Fibroblast of mammary gland (primary cell): ENCODE measurements at regions not wholly inside any gene's neighbourhood (a gene's known extent, or its start where the extent isn't known, plus 50 kb on each side); places are given as distances from the start of the nearest gene placed in this dataset.

Experiments
- DNase-seq: peaks from one replicate; pipeline ENCODE4 v3.0.0-alpha.2; 2010; ENCODE audit warnings: low read depth
- H3K4me3 ChIP-seq: 2 replicates; pipeline ENCODE4 v1.5.1; 2011; ENCODE audit warnings: low read depth, mild to moderate bottlenecking, low read length, moderate library complexity; ENCODE audit not compliant: control insufficient read depth
- TF ChIP-seq, protein P1 (sequence below): conservative IDR thresholded peaks from 2 replicates; pipeline ENCODE4 v1.5.1; 2011; ENCODE audit warnings: low read depth, low read length, inconsistent platforms; ENCODE audit not compliant: control insufficient read depth, insufficient read depth

DNA sequence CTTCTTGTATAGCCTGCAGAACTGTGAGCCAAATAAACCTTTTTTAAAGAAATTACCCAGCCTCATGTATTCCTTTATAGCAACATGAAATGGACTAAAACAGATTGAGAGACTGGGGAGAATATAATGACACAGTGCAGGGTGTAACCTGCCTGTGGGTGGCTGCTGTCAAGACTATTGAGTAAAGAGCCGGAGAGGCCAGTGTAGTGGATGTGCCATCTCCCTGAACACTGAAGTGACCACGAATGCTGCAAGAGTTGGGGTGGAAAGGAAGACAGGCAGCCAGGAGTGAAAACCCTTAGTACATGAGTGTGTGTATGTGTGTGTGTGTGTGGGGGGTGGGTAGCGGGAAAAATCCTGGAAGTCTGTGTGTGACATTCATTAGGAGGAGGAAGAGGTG, 55.2 kb upstream of the FLT1 start:
- no peak overlapping the region for H3K4me3 ChIP-seq
- TF ChIP-seq, protein P1, sequence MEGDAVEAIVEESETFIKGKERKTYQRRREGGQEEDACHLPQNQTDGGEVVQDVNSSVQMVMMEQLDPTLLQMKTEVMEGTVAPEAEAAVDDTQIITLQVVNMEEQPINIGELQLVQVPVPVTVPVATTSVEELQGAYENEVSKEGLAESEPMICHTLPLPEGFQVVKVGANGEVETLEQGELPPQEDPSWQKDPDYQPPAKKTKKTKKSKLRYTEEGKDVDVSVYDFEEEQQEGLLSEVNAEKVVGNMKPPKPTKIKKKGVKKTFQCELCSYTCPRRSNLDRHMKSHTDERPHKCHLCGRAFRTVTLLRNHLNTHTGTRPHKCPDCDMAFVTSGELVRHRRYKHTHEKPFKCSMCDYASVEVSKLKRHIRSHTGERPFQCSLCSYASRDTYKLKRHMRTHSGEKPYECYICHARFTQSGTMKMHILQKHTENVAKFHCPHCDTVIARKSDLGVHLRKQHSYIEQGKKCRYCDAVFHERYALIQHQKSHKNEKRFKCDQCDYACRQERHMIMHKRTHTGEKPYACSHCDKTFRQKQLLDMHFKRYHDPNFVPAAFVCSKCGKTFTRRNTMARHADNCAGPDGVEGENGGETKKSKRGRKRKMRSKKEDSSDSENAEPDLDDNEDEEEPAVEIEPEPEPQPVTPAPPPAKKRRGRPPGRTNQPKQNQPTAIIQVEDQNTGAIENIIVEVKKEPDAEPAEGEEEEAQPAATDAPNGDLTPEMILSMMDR = no peak
- no peak for DNase-seq

- no peak overlapping the region for H3K4me3 ChIP-seq
- TF ChIP-seq, protein P1 = peak; percentile 19
- no peak for DNase-seq
Measured at GRCh38 chr13:28548872-28549271, 53.9 kb upstream of the FLT1 start.

DNA sequence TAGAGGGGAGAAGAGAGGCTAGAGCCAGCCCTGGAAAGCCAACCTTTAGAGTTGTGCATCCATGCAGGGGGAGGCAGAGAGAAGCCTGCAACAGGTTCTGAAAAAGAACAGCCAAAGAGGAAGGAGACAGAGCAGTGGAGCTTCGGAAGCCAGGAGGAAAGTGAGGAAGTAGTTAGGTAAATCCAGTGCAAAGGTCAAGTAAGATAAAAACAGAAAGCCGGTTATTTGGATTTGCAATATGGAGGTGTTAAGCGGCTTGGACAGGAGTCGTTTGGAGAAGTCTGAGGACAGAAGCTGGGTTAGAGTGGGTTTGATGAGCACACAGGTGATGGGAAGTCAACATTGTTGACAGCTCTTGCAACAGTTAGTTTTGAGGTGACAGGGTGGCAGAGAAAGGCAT, 53.5 kb upstream of the FLT1 start:
- TF ChIP-seq, protein P1 = no peak
- DNase-seq = no peak

DNA sequence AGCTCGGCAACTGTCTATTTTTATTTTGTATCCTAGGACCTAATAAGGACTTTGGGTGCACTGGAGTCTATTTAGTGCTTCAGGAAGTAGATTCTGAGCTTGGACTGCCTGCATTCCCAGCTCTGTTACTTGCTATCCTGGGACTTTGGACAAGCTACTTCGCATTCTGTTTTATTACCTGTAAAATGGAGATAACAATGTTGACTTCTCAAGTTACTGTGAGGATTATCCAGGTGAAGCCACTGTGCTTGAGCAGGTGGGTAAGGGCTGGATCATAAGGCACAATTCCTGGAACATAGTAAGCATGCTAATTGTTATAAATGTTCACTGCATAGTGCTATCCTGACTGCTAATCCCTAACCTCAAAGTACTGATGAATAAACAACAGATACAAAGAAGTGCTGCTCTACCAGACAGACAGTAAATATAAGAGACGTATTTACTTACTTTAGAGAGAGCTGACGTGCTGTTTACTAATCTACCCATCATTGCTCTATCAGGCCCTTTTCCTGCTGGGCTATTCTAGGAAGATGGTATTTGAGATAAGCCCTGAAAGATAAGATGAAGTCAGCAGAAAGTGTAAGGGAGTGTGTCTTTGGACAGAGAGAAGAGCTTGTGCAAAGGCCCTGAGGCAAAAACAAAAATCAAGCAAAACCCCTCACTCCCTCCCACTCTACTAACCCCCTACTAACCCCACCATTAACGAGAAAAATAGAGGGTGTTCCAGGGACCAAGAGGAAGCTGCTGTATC, 50.8 kb upstream of the FLT1 start:
- no peak for DNase-seq
- TF ChIP-seq, protein P1 = no peak
- H3K4me3 ChIP-seq = no peak overlapping the region

More for the DNA sequence above, 53.5 kb upstream of the FLT1 start:
- no peak overlapping the region for H3K4me3 ChIP-seq
